ENCODE measurements at regions not wholly inside any gene's neighbourhood (a gene's known extent, or its start where the extent isn't known, plus 50 kb on each side); places are given as distances from the start of the nearest gene placed in this dataset.

GRCh38 chr9:16076511-16076910 is 523.7 kb downstream of the CCDC171 start:
- TF ChIP-seq CTCF (IDR thresholded peaks at IDR 0.05): no peak
- no peak for TF ChIP-seq POLR2AphosphoS5 (IDR thresholded peaks at IDR 0.05; ENCODE audit: low read depth, low read length)
- TF ChIP-seq TCF7L2 (IDR thresholded peaks at IDR 0.05; ENCODE audit: low read depth, low read length): no peak
- no peak for TF ChIP-seq REST (IDR thresholded peaks at IDR 0.05; ENCODE audit: insufficient read depth in 1 of 2, low read depth in 2 of 2, low read length in 1 of 2)
- TF ChIP-seq SIN3A (IDR thresholded peaks at IDR 0.05; ENCODE audit: borderline replicate concordance, insufficient read depth, low read depth, low read length): no peak
